Vagina (tissue), 2 donors: ENCODE measurements at regions not wholly inside any gene's neighbourhood (a gene's known extent, or its start where the extent isn't known, plus 50 kb on each side); places are given as distances from the start of the nearest gene placed in this dataset.

Experiments used
- POLR2A ChIP-seq, 2 donors: fragments of 450-650 bp; IDR thresholded peaks; one replicate each; pipeline ENCODE4 v1.6.1; 2017; ENCODE audit warnings: antibody characterized with exemption in 2 of 2, mild to moderate bottlenecking in 2 of 2, moderate library complexity in 2 of 2
- POLR2AphosphoS5 ChIP-seq, 2 donors: sonication (generic); formaldehyde crosslinking; IDR thresholded peaks; one replicate each; pipeline ENCODE4 v1.9.0; 2017; ENCODE audit warnings: antibody characterized with exemption in 2 of 2, mild to moderate bottlenecking in 2 of 2, low read depth in 1 of 2; ENCODE audit not compliant: insufficient read depth in 1 of 2
- TF ChIP-seq, protein P1 (sequence below), 3 experiments: fragments of 450-650 bp in 2 of 3; fragments of 200-600 bp in 1 of 3; sonication (generic) in 1 of 3; IDR thresholded peaks; one replicate each; pipeline ENCODE4 v1.5.1; 2017 to 2019; ENCODE audit warnings: antibody characterized with exemption in 3 of 3, mild to moderate bottlenecking in 2 of 3, moderate library complexity in 2 of 3

DNA sequence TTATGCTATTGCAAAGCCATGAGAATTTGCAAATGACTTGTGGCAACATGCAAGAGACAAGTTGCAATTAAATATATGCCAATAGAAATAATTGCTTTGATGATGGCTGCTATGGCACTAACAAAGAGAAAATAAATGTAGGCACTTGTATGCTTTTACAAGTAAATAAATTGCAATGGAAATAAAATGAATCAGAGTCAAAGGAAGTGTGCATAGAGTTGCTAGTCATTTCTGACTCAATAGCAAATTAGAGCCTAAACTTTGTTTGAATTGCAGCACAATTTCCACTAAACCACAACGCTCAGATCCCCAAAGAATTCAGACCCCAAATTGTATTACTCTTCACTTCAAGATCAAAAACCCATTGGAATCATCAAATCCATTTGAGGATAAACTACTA lies 792.1 kb upstream of the ARGLU1 start:
- TF ChIP-seq, protein P1, sequence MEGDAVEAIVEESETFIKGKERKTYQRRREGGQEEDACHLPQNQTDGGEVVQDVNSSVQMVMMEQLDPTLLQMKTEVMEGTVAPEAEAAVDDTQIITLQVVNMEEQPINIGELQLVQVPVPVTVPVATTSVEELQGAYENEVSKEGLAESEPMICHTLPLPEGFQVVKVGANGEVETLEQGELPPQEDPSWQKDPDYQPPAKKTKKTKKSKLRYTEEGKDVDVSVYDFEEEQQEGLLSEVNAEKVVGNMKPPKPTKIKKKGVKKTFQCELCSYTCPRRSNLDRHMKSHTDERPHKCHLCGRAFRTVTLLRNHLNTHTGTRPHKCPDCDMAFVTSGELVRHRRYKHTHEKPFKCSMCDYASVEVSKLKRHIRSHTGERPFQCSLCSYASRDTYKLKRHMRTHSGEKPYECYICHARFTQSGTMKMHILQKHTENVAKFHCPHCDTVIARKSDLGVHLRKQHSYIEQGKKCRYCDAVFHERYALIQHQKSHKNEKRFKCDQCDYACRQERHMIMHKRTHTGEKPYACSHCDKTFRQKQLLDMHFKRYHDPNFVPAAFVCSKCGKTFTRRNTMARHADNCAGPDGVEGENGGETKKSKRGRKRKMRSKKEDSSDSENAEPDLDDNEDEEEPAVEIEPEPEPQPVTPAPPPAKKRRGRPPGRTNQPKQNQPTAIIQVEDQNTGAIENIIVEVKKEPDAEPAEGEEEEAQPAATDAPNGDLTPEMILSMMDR (IDR thresholded peaks at IDR 0.05) = no peak
- TF ChIP-seq POLR2AphosphoS5 (IDR thresholded peaks at IDR 0.05; ENCODE audit: insufficient read depth in 1 of 2, low read depth in 1 of 2) = no peak
- TF ChIP-seq POLR2A (IDR thresholded peaks at IDR 0.05) = no peak
